ENCODE measurements at regions not wholly inside any gene's neighbourhood (a gene's known extent, or its start where the extent isn't known, plus 50 kb on each side); places are given as distances from the start of the nearest gene placed in this dataset.

GRCh38 chr12:75738486-75738885, 227.1 kb upstream of the KRR1 start:
- H3K4me3 ChIP-seq (ENCODE audit: low read length): no peak overlapping the region
- no peak for TF ChIP-seq CTCF (conservative IDR thresholded peaks at IDR 0.05; ENCODE audit: low read depth, low read length)
- no peak for DNase-seq (ENCODE audit: low read depth)

GRCh38 chr12:75735853-75736252, 224.4 kb upstream of the KRR1 start:
- DNase-seq (ENCODE audit: low read depth): peak; percentile 52
- no peak for TF ChIP-seq CTCF (conservative IDR thresholded peaks at IDR 0.05; ENCODE audit: low read depth, low read length)
- H3K4me3 ChIP-seq (ENCODE audit: low read length): no peak overlapping the region

- H3K4me3 ChIP-seq (ENCODE audit: low read length): no peak overlapping the region
- DNase-seq (ENCODE audit: low read depth): no peak
- TF ChIP-seq CTCF (conservative IDR thresholded peaks at IDR 0.05; ENCODE audit: low read depth, low read length): no peak
Measured at GRCh38 chr12:75728826-75729225, 217.4 kb upstream of the KRR1 start.

- TF ChIP-seq CTCF (conservative IDR thresholded peaks at IDR 0.05; ENCODE audit: low read depth, low read length): no peak
Measured at GRCh38 chr12:75727577-75727976, 216.2 kb upstream of the KRR1 start.

GRCh38 chr12:75725521-75726111, 214.2 kb upstream of the KRR1 start:
- TF ChIP-seq CTCF (conservative IDR thresholded peaks at IDR 0.05; ENCODE audit: low read depth, low read length): no peak
- DNase-seq (ENCODE audit: low read depth): no peak

More at GRCh38 chr12:75727577-75727976, 216.2 kb upstream of the KRR1 start:
- DNase-seq (ENCODE audit: low read depth): no peak
- no peak overlapping the region for H3K4me3 ChIP-seq (ENCODE audit: low read length)

GRCh38 chr12:75724928-75725312, 213.5 kb upstream of the KRR1 start:
- DNase-seq (ENCODE audit: low read depth): no peak
- no peak for TF ChIP-seq CTCF (conservative IDR thresholded peaks at IDR 0.05; ENCODE audit: low read depth, low read length)

More at GRCh38 chr12:75725521-75726111, 214.2 kb upstream of the KRR1 start:
- no peak overlapping the region for H3K4me3 ChIP-seq (ENCODE audit: low read length)

GRCh38 chr12:75724307-75724927, 213.0 kb upstream of the KRR1 start:
- no peak for TF ChIP-seq CTCF (conservative IDR thresholded peaks at IDR 0.05; ENCODE audit: low read depth, low read length)
- no peak overlapping the region for H3K4me3 ChIP-seq (ENCODE audit: low read length)
- DNase-seq (ENCODE audit: low read depth): no peak

More at GRCh38 chr12:75724928-75725312, 213.5 kb upstream of the KRR1 start:
- H3K4me3 ChIP-seq (ENCODE audit: low read length): no peak overlapping the region
